Neural progenitor cell (in vitro differentiated cells): ENCODE measurements at regions not wholly inside any gene's neighbourhood (a gene's known extent, or its start where the extent isn't known, plus 50 kb on each side); places are given as distances from the start of the nearest gene placed in this dataset.

ENCODE experiments used
- EZH2phosphoT487 ChIP-seq: fragments of 200-600 bp; sonication (generic); IDR thresholded peaks from 2 replicates; pipeline ENCODE4 v1.6.1; 2017; ENCODE audit warnings: antibody characterized with exemption
- TF ChIP-seq, protein P1 (sequence below): fragments of 200-600 bp; sonication (generic); IDR thresholded peaks from 2 replicates; pipeline ENCODE4 v1.5.1; 2017; ENCODE audit warnings: antibody characterized with exemption, mild to moderate bottlenecking

- TF ChIP-seq, protein P1, sequence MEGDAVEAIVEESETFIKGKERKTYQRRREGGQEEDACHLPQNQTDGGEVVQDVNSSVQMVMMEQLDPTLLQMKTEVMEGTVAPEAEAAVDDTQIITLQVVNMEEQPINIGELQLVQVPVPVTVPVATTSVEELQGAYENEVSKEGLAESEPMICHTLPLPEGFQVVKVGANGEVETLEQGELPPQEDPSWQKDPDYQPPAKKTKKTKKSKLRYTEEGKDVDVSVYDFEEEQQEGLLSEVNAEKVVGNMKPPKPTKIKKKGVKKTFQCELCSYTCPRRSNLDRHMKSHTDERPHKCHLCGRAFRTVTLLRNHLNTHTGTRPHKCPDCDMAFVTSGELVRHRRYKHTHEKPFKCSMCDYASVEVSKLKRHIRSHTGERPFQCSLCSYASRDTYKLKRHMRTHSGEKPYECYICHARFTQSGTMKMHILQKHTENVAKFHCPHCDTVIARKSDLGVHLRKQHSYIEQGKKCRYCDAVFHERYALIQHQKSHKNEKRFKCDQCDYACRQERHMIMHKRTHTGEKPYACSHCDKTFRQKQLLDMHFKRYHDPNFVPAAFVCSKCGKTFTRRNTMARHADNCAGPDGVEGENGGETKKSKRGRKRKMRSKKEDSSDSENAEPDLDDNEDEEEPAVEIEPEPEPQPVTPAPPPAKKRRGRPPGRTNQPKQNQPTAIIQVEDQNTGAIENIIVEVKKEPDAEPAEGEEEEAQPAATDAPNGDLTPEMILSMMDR, result no peak
- no peak for TF ChIP-seq EZH2phosphoT487
Observed at GRCh38 chr6:67016921-67017460, 1310.0 kb upstream of the EYS start.
